Ascending aorta (tissue), 2 donors: ENCODE measurements at regions not wholly inside any gene's neighbourhood (a gene's known extent, or its start where the extent isn't known, plus 50 kb on each side); places are given as distances from the start of the nearest gene placed in this dataset.

ENCODE experiments used
- DNase-seq, 2 donors: peaks; one replicate each; pipeline ENCODE4 v3.0.0-alpha.2; 2019; ENCODE audit warnings: low spot score in 2 of 2
- H3K27ac ChIP-seq, 2 donors: fragments of 200-600 bp; sonication (generic); one replicate each; pipeline ENCODE4 v1.5.1; 2016 to 2017; ENCODE audit warnings: mild to moderate bottlenecking in 1 of 2
- H3K27me3 ChIP-seq: fragments of 200-600 bp; sonication (generic); one replicate; pipeline ENCODE4 v1.5.1; 2017
- H3K36me3 ChIP-seq, 2 donors: fragments of 200-600 bp; sonication (generic); one replicate each; pipeline ENCODE4 v1.5.1; 2016
- H3K4me1 ChIP-seq, 2 donors: fragments of 200-600 bp; sonication (generic); one replicate each; pipeline ENCODE4 v1.5.1; 2016 to 2017; ENCODE audit warnings: mild to moderate bottlenecking in 1 of 2
- H3K4me3 ChIP-seq, 2 donors: fragments of 200-600 bp; sonication (generic); one replicate each; pipeline ENCODE4 v1.5.1; 2016 to 2017; ENCODE audit warnings: mild to moderate bottlenecking in 1 of 2
- H3K9me3 ChIP-seq, 2 donors: fragments of 200-600 bp; sonication (generic); one replicate each; pipeline ENCODE4 v1.5.1; 2016
- intact Hi-C: fragments of 100-400 bp; cut with DNase I; formaldehyde crosslinking; loops from one replicate; pipeline ENCODE4 v1.15.1; 2023
- TF ChIP-seq, protein P1 (sequence below), 3 experiments: fragments of 200-600 bp in 2 of 3; fragments of 450-650 bp in 1 of 3; sonication (generic) in 2 of 3; IDR thresholded peaks; one replicate each; pipeline ENCODE4 v1.5.1; 2016 to 2019; ENCODE audit warnings: antibody characterized with exemption in 3 of 3, mild to moderate bottlenecking in 1 of 3, moderate library complexity in 1 of 3

DNA sequence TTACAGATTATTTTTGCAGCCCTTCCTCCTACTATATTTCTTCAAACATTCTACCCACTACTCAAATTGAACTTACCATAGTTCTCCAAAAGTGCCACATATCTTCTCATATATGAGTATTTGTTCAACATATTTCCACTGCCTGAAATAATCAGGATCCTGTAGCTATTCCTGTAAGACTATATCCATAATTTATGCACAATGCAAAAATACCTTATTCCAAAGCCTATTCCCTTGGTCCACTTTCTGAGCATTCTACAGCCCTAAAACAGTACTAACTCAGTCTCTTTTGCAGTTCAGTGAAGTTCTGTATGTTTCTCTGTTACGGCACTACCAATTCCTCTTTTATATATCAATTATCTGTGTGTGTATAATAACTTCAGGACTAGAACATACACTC, 1283.7 kb upstream of the ADGRL2 start:
- Histone ChIP-seq H3K4me1 (no peaks in the 10 kb centered on the region), H3K4me3 (no peak overlapping the region), H3K9me3 (no peaks in the 10 kb centered on the region), H3K36me3 (no peaks in the 10 kb centered on the region), H3K27me3 (no peaks in the 10 kb centered on the region), H3K27ac (no peak overlapping the region)
- TF ChIP-seq, protein P1, sequence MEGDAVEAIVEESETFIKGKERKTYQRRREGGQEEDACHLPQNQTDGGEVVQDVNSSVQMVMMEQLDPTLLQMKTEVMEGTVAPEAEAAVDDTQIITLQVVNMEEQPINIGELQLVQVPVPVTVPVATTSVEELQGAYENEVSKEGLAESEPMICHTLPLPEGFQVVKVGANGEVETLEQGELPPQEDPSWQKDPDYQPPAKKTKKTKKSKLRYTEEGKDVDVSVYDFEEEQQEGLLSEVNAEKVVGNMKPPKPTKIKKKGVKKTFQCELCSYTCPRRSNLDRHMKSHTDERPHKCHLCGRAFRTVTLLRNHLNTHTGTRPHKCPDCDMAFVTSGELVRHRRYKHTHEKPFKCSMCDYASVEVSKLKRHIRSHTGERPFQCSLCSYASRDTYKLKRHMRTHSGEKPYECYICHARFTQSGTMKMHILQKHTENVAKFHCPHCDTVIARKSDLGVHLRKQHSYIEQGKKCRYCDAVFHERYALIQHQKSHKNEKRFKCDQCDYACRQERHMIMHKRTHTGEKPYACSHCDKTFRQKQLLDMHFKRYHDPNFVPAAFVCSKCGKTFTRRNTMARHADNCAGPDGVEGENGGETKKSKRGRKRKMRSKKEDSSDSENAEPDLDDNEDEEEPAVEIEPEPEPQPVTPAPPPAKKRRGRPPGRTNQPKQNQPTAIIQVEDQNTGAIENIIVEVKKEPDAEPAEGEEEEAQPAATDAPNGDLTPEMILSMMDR (IDR thresholded peaks at IDR 0.05) = no peak
- intact Hi-C loops = no loop called here
- no peak for DNase-seq

DNA sequence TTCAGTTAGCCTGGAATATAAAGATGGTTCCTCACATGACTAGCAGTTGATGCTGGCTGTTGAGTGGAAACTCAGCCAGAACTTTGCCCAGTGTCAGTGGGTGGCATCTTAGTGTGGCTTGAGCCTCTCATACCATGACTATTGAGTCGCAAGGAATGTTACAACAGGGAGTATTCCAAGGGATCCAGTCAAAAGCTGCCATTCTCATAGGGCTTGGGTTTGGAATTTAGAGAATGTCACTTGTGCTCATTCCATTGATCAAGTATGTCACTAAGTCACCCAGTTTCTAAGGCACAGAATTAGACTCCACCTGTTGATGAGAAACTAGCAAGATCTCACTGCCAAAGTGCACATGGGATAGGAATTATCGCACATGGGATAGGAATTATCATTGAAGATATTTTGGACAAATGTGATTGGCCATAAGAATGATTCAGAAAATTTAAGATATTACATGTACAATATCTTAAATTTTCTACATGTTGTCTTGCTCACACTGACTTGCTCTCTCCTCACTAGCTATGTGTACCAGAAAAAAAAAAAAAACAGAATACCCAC, 1290.7 kb upstream of the ADGRL2 start:
- no peaks in the 10 kb centered on the region for H3K9me3 ChIP-seq
- H3K4me3 ChIP-seq = no peak overlapping the region
- intact Hi-C loops = no loop called here
- H3K27me3 ChIP-seq = no peaks in the 10 kb centered on the region
- no peak for DNase-seq
- no peaks in the 10 kb centered on the region for H3K4me1 ChIP-seq
- H3K36me3 ChIP-seq = no peaks in the 10 kb centered on the region
- H3K27ac ChIP-seq = no peak overlapping the region
- TF ChIP-seq, protein P1 (IDR thresholded peaks at IDR 0.05) = no peak

DNA sequence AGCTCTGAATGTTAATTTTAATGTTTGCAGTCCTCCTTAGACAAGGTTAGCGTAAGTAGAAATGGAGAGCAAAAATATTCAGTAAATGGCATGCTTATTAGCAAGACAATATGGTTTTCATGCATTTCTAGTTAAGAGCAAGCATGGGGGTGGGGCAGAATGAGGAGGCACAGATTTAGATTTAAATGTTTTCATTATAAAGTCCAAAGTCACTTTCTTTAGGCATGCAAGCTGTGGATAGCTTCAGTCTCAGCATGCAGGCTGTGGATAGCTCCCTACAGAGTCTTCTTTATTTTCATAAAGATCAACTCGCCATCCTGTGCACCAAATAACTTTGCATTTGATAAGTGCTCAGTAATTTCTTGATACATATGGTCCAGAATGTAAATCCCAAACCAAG, 1294.5 kb upstream of the ADGRL2 start:
- no peaks in the 10 kb centered on the region for H3K4me1 ChIP-seq
- H3K36me3 ChIP-seq = no peaks in the 10 kb centered on the region
- DNase-seq = no peak
- intact Hi-C loops = no loop called here
- no peak overlapping the region for H3K27ac ChIP-seq
- no peak overlapping the region for H3K4me3 ChIP-seq
- H3K27me3 ChIP-seq = no peaks in the 10 kb centered on the region
- H3K9me3 ChIP-seq = peaks cover 0 to 3% of the 10 kb centered on the region in 2 donors
- TF ChIP-seq, protein P1 (IDR thresholded peaks at IDR 0.05) = no peak

DNA sequence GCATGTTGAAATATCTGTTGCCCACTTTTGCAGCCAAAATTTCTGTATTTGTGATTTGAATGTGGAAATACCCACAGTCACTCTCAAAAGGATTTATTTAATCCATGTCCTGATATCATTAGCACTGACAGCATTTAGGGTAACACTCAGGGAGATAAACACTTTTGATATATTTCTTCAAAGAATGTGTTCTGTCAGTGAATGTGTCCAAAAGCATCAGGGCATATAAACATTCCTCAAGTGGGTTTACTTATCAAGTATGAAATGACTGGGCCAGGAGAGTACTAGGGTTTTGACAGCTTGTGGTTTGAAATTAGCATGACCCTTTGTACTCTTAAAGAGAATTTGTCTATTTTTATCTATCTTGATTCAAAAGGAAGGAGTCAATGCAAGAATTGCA, 1302.1 kb upstream of the ADGRL2 start:
- Histone ChIP-seq H3K4me3 (no peak overlapping the region), H3K27ac (no peak overlapping the region), H3K27me3 (no peaks in the 10 kb centered on the region), H3K4me1 (no peaks in the 10 kb centered on the region), H3K9me3 (peaks cover 0 to 4% of the 10 kb centered on the region in 2 donors), H3K36me3 (no peaks in the 10 kb centered on the region)
- TF ChIP-seq, protein P1 (IDR thresholded peaks at IDR 0.05) = no peak
- intact Hi-C loops = no loop called here
- DNase-seq = no peak

GRCh38 chr1:80495806-80496205, 1304.9 kb upstream of the ADGRL2 start:
- Histone ChIP-seq H3K4me3 (no peak overlapping the region), H3K36me3 (no peaks in the 10 kb centered on the region), H3K27me3 (no peaks in the 10 kb centered on the region), H3K4me1 (no peaks in the 10 kb centered on the region), H3K9me3 (no peaks in the 10 kb centered on the region), H3K27ac (no peak overlapping the region)
- no peak for DNase-seq
- TF ChIP-seq, protein P1 (IDR thresholded peaks at IDR 0.05) = no peak
- intact Hi-C loops = no loop called here

DNA sequence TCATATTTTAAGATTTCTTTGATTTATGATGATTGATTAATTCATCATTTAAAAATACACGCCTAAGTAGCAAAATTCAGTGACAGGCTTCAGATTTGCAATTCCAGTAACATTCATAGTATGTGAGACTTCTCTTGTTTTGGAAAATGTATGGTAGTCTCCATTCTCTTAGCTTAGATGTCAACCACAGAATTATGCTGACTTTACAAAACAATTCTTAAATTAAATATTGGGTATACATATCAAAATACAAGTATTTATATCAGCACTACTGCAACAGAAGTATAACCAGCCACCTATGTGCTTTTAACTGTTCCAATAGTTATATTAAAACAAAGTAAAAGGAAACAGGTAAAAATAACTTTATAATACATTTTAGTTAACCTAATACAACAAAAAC, 1328.6 kb upstream of the ADGRL2 start:
- H3K36me3 ChIP-seq = no peaks in the 10 kb centered on the region
- no peak overlapping the region for H3K4me3 ChIP-seq
- H3K27me3 ChIP-seq = no peaks in the 10 kb centered on the region
- DNase-seq = no peak
- intact Hi-C loops = no loop called here
- no peaks in the 10 kb centered on the region for H3K4me1 ChIP-seq
- H3K27ac ChIP-seq = no peak overlapping the region
- H3K9me3 ChIP-seq = no peaks in the 10 kb centered on the region
- TF ChIP-seq, protein P1 (IDR thresholded peaks at IDR 0.05) = no peak
